GM10266 (cell line): ENCODE measurements at regions not wholly inside any gene's neighbourhood (a gene's known extent, or its start where the extent isn't known, plus 50 kb on each side); places are given as distances from the start of the nearest gene placed in this dataset.

Source experiments
- DNase-seq: peaks from one replicate; pipeline ENCODE4 v3.0.0; 2012; ENCODE audit errors: extremely low spot score
- CTCF ChIP-seq: IDR thresholded peaks from 2 replicates; pipeline ENCODE4 v1.5.1; 2012; ENCODE audit warnings: mild to moderate bottlenecking, low read depth; ENCODE audit not compliant: control insufficient read depth, insufficient read depth; ENCODE audit errors: missing control alignments

DNA sequence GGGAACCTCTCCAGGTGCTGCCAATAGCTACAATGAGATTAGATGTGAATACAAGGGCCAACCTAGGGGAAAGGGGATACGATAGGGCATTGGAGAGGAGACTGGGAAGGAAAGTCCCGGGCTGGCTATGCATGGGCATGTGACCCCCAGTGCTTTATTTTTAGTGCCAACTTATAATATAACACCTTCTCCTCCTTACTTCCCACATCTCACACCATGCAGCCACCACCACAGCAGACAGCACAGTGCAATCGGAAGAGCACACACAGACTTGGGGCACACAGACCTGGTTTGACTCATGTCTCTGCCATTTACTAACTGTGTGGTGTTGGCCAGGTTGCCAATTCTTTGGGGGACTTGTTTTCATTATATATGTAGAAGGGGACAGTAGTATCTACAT, 85.4 kb downstream of the TOMM20 start:
- DNase-seq: no peak
- TF ChIP-seq CTCF: no peak

GRCh38 chr1:235038701-235039100, 89.9 kb downstream of the TOMM20 start:
- no peak for DNase-seq
- no peak for TF ChIP-seq CTCF

GRCh38 chr1:235035928-235036327, 92.7 kb downstream of the TOMM20 start:
- no peak for DNase-seq
- TF ChIP-seq CTCF: no peak

GRCh38 chr1:235030919-235031596, 97.6 kb downstream of the TOMM20 start:
- DNase-seq: no peak
- TF ChIP-seq CTCF: no peak

- no peak for TF ChIP-seq CTCF
Measured at GRCh38 chr1:235027862-235028250, 100.8 kb downstream of the TOMM20 start.

DNA sequence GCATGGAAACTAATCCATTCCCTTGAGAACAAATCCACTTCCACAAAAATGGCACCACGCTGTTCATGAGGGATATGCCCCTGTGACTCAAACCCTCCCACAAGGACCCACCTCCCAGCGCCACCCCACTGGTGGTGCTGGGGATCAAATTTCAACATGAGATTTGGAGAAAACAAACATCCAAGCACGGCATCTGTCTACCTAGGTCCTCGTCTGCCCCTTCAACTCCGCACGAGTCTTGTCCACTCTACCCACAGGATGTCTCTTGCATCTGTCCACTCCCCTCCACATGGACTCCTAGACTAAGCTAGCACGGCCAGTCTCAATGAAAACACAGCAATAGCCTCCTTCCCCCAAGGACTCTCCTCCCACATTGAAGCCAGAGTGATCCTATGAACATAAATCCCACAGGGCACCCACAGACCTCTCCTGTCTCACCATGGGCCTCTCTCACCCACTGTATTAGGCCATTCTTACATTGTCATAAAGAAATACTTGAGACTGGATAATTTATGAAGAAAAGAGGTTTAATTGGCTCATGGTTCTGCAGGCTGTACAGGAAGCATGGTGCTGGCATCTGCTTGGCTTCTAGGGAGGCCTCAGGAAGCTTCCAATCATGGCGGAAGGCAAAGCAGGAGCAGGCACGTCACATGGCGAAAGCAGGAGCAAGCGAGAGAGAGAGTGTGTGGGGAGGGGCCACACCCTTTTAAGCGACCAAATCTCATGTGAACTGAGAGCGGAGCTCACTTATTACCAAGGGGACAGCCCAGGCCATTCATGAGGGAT, 101.4 kb downstream of the TOMM20 start:
- no peak for DNase-seq
- no peak for TF ChIP-seq CTCF

More at GRCh38 chr1:235027862-235028250, 100.8 kb downstream of the TOMM20 start:
- no peak for DNase-seq

DNA sequence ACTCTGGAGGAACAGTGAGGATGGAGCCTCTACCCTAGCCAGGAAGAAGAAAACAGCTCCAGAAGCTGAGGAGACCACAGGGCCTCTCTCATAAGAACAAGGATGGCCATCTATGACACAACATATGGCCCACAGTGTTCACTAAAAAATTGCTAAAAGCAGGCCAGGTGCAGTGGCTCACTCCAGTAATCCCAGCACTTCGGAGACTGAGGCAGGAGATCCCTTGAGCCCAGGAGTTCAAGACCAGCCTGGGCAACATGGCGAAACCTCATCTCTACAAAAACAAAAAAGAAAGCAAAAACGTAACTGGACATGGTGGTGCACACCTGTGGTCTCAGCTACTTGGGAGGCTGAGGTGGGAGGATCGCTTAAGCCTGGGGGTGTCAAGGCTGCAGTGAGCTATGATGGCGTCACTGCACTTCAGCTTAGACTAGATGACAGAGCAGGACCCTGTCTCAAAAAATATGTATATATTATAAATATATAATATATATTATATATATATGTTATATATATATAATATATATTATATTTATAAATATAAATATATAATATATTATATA, 103.1 kb downstream of the TOMM20 start:
- no peak for TF ChIP-seq CTCF
- DNase-seq: no peak
